Gastroesophageal sphincter (tissue), 4 donors: ENCODE measurements at regions not wholly inside any gene's neighbourhood (a gene's known extent, or its start where the extent isn't known, plus 50 kb on each side); places are given as distances from the start of the nearest gene placed in this dataset.

Experiments
- ATAC-seq: fragments of 150-250 bp; one replicate; pipeline ENCODE4 v1.9.1; 2016; ENCODE audit warnings: mild to moderate bottlenecking, moderate library complexity
- H3K27ac ChIP-seq, 4 donors: fragments of 200-600 bp; sonication (generic) in 3 of 4; 1 replicate in 3 of 4; 2 replicates in 1 of 4; pipeline ENCODE4 v1.5.1; 2016 to 2019
- H3K27me3 ChIP-seq: fragments of 200-600 bp; sonication (generic); one replicate; pipeline ENCODE4 v1.5.1; 2019
- H3K36me3 ChIP-seq, 2 donors: fragments of 200-600 bp; sonication (generic); one replicate each; pipeline ENCODE4 v1.5.1; 2019; ENCODE audit warnings: control low read depth in 1 of 2
- H3K4me1 ChIP-seq, 3 donors: fragments of 200-600 bp; sonication (generic); 1 replicate in 2 of 3; 2 replicates in 1 of 3; pipeline ENCODE4 v1.5.1; 2016 to 2019; ENCODE audit warnings: control low read depth in 2 of 3
- H3K4me3 ChIP-seq, 2 donors: fragments of 200-600 bp; sonication (generic); one replicate each; pipeline ENCODE4 v1.5.1; 2019; ENCODE audit warnings: mild to moderate bottlenecking in 1 of 2, moderate library complexity in 1 of 2
- H3K9me3 ChIP-seq, 3 donors: fragments of 200-600 bp; sonication (generic); one replicate each; pipeline ENCODE4 v1.5.1; 2017 to 2019; ENCODE audit warnings: control low read depth in 2 of 3
- EP300 ChIP-seq: sonication (generic); formaldehyde crosslinking; IDR thresholded peaks from one replicate; pipeline ENCODE4 v1.6.1; 2017; ENCODE audit warnings: antibody characterized with exemption, mild to moderate bottlenecking
- POLR2A ChIP-seq, 2 donors: fragments of 450-650 bp; IDR thresholded peaks; one replicate each; pipeline ENCODE4 v1.6.1; 2017; ENCODE audit warnings: antibody characterized with exemption in 2 of 2, mild to moderate bottlenecking in 2 of 2, moderate library complexity in 1 of 2
- POLR2AphosphoS5 ChIP-seq: sonication (generic); formaldehyde crosslinking; IDR thresholded peaks from one replicate; pipeline ENCODE4 v1.6.1; 2017; ENCODE audit warnings: antibody characterized with exemption
- WGBS, 2 donors: methylation state at CpG; one replicate each; pipeline ENCODE4 v1.1.5; 2018; ENCODE audit warnings: low coverage in 1 of 2; 5-methylcytosine and 5-hydroxymethylcytosine counted together
- TF ChIP-seq, protein P1 (sequence below), 4 experiments: fragments of 200-600 bp in 2 of 4; fragments of 450-650 bp in 2 of 4; sonication (generic) in 1 of 4; IDR thresholded peaks; one replicate each; pipeline ENCODE4 v1.5.1; 2017 to 2019; ENCODE audit warnings: antibody characterized with exemption in 4 of 4, mild to moderate bottlenecking in 2 of 4, moderate library complexity in 2 of 4

DNA sequence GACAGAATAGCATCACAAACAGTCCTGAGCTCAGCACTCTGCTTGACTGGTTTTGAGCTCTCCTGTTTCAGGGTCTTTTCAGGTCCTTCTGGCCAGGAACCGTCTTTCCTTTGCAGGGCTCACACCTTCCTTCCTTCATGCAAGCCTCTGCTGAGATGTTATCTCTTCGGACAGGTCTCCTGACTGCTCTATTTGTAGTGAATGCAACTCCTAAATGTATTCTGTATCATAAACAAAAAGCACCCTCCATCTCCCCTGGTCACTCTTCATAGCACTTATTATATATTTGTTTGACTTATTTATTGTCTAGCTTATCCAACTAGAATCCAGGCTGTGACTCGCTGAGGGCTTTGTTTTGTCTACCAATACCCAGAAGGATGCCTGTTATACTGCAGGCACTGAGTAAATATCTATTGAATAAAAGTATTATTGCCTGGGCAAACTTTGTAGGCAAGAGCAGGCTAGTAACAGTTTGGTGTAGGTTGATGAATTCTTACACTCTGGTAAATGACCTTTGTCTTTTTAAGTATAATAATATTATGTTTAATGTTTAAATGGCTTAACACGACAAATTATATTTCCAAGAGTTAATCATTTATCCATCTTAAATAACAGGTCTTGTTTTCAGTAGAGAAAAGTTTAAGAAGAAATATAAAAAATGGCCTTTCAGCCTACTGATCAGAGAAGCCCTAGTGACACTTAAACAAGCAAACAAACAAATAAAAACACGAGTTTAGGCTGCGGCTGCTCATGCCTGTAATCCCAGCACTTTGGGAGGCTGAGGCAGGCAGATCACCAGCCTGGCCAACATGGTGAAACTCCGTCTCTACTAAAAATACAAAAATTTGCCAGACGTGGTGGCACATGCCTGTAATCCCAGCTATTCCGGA, 199.7 kb downstream of the BCAS1 start:
- WGBS, 2 donors = 72 to 81% methylated on average over 9 of the region's 9 CpGs
- H3K27ac ChIP-seq = no peak overlapping the region

DNA sequence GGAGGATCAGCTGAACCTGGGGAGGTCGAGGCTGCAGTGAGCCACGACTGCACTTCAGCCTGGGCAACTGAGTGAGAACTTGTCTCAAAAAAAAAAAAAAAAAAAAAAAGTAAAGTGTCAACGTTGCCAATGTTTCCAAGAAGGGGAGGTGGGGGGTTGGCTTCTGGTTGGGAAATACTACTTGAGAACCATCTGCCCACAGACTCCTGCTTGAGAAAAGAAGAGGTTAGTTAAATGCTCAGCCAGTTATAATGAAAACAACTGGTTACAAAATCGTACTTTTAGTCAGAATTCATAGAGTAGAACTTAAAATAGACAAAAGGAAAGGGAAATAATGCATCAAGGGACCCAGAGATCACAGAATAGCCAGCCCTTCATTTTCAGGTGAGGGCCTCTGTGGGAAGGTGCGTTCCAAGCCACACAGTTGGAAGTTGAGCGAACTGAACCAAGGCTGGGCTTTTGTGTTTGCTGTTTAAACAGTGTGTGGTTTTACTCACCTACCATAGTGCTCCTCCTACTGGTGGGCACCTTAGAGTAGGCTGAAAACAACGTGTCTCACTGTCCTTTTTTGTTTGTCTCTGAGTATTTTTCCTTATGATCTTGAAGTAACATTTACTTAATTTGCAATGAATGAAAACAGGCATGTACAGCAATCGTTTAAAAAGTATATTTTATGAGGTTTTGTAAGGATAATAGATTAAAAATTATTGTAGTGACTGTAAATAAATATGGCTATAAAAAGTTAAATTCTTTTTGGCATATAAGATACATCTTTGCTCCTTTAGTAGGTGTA, 200.7 kb downstream of the BCAS1 start:
- H3K27ac ChIP-seq = peak overlapping the region in 3 of 4 donors; percentile 28 to 63 (median 54)
- TF ChIP-seq POLR2A (IDR thresholded peaks at IDR 0.05) = no peak
- TF ChIP-seq, protein P1, sequence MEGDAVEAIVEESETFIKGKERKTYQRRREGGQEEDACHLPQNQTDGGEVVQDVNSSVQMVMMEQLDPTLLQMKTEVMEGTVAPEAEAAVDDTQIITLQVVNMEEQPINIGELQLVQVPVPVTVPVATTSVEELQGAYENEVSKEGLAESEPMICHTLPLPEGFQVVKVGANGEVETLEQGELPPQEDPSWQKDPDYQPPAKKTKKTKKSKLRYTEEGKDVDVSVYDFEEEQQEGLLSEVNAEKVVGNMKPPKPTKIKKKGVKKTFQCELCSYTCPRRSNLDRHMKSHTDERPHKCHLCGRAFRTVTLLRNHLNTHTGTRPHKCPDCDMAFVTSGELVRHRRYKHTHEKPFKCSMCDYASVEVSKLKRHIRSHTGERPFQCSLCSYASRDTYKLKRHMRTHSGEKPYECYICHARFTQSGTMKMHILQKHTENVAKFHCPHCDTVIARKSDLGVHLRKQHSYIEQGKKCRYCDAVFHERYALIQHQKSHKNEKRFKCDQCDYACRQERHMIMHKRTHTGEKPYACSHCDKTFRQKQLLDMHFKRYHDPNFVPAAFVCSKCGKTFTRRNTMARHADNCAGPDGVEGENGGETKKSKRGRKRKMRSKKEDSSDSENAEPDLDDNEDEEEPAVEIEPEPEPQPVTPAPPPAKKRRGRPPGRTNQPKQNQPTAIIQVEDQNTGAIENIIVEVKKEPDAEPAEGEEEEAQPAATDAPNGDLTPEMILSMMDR (IDR thresholded peaks at IDR 0.05) = peak; percentile 75 to 80 (median 78)
- WGBS, 2 donors = 16 to 18% methylated on average over 4 to 8 of the region's 8 CpGs
- no peaks in the 10 kb centered on the region for H3K9me3 ChIP-seq
- no peaks in the 10 kb centered on the region for H3K27me3 ChIP-seq
- peak; percentile 84 for ATAC-seq
- H3K36me3 ChIP-seq = no peaks in the 10 kb centered on the region
- no peak overlapping the region for H3K4me3 ChIP-seq
- peaks cover 15 to 51% (median 17%) of the 10 kb centered on the region in 3 donors for H3K4me1 ChIP-seq

More for the DNA sequence above, 199.7 kb downstream of the BCAS1 start:
- ATAC-seq = no peak
- Histone ChIP-seq H3K4me3 (no peak overlapping the region), H3K4me1 (peaks cover 12 to 41% (median 13%) of the 10 kb centered on the region in 3 donors), H3K27me3 (no peaks in the 10 kb centered on the region), H3K9me3 (no peaks in the 10 kb centered on the region), H3K36me3 (no peaks in the 10 kb centered on the region)
- TF ChIP-seq POLR2AphosphoS5 = no peak
- TF ChIP-seq EP300 = no peak
- no peak for TF ChIP-seq POLR2A (IDR thresholded peaks at IDR 0.05)
- TF ChIP-seq, protein P1 (IDR thresholded peaks at IDR 0.05) = no peak

DNA sequence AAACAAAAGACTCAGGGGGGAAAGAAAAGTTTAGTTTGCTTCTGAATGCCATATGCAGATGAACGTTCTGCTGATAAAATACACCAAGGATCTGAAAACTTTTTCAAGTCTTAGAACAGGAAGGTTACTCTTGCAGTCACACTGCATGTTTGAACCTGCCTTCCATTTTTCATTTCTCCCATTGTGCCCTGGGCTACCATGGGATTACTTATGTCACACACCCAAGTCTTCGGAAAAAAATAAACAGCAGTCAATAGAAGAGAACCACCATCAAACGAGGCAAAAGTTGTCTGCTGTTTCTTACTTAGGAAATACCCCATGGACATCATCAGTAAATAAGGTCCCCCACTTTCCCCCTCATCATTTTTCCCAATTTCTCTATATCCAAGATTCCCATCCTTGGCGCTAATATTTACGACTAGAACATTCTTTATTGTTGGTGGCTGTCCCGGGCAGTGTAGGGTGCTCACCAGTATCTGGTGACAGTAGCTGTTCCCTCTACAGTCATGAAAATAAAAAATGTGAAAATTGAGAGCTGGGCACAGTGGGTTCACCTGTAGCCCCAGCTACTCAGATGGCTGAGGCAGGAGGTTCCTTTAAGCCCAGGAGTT, 202.5 kb downstream of the BCAS1 start:
- WGBS, 2 donors = 74 to 76% methylated on average over 5 to 6 of the region's 6 CpGs
- TF ChIP-seq POLR2A (IDR thresholded peaks at IDR 0.05) = no peak
- no peaks in the 10 kb centered on the region for H3K27me3 ChIP-seq
- H3K36me3 ChIP-seq = no peaks in the 10 kb centered on the region
- H3K9me3 ChIP-seq = no peaks in the 10 kb centered on the region
- ATAC-seq = no peak
- peak overlapping the region in 1 of 4 donors; percentile 74 for H3K27ac ChIP-seq
- H3K4me3 ChIP-seq = no peak overlapping the region
- peaks cover 15 to 47% (median 17%) of the 10 kb centered on the region in 3 donors for H3K4me1 ChIP-seq

DNA sequence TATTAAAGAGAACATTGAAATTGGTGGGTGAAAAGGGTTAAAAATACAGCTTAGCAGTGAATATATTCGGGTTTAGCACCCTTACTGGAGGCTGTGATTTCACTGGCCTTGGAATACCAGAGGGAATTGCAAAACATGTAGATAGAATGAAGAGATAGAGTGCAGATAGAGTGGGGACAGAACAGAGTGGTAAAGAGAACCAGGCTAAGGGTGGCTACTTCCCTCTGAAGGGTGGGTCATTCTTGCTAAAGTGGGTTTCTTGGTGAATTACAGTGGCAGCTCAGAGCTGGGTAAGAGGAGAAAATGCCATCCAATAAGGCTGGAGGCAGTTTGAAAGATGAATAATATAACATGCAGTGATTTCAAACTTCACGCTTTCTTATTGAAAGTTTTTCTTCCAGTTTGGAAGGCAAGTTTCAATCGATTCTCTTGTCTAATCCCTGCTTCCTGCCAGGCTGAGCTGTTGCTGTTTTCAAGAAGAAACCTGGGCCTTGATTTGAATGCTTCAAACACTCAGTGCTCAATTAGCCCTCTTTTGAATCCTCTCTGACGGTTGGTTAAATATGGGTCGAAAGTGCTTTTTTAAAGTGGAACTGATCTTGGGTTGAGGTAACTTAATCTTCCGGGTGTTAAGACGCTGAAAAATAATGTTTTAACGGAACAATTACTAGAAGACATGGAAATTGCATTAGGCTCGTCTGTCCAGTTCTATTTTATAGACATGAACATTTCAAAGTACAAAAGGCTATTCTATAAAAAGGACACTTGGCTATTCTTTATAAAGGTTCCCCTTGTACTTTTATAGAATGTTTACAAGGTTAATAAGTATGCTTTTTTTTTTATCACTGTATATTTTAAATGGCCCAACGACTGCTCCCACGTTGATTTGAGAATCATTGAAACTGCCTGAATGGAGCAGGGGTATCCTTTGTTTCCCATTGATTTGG, 203.3 kb downstream of the BCAS1 start:
- Histone ChIP-seq H3K27ac (peak overlapping the region; percentile 65 to 86 (median 78)), H3K4me1 (peaks cover 15 to 39% (median 17%) of the 10 kb centered on the region in 3 donors), H3K9me3 (no peaks in the 10 kb centered on the region), H3K27me3 (no peaks in the 10 kb centered on the region), H3K36me3 (no peaks in the 10 kb centered on the region), H3K4me3 (no peak overlapping the region)
- 28 to 36% methylated on average over 11 of the region's 11 CpGs for WGBS, 2 donors
- TF ChIP-seq, protein P1 (IDR thresholded peaks at IDR 0.05) = no peak
- TF ChIP-seq POLR2A (IDR thresholded peaks at IDR 0.05) = no peak
- ATAC-seq = peak; percentile 28
